HCT116 (cell line): ENCODE measurements at regions not wholly inside any gene's neighbourhood (a gene's known extent, or its start where the extent isn't known, plus 50 kb on each side); places are given as distances from the start of the nearest gene placed in this dataset.

Experiments used
- ATAC-seq: fragments of 200-7000 bp; cut with Tn5 transposase; 2 replicates; pipeline ENCODE4 v1.9.1; 2020; ENCODE audit warnings: mild to moderate bottlenecking, moderate library complexity
- BruUV-seq: library from RNA; stranded (reverse); fragments of 400-500 nt; replicated peaks from 2 replicates; lab custom pipeline; 2021; lab: Mats Ljungman, UMichigan
- CTCF ChIA-PET: fragments of 300-600 bp; sonication (Branson Sonifier 250); formaldehyde crosslinking; loops from one replicate; lab custom pipeline; 2021; ENCODE audit warnings: antibody characterized with exemption; lab: Charles Lee
- POLR2A ChIA-PET: fragments of 300-600, 350-600 bp; sonication (Branson Sonifier 250); formaldehyde crosslinking; loops from one replicate; lab custom pipeline; 2021; ENCODE audit warnings: antibody characterized with exemption; lab: Charles Lee
- RAD21 ChIA-PET, 2 experiments: fragments of 300-600 bp; sonication (Branson Sonifier 250); formaldehyde crosslinking; loops; one replicate each; lab custom pipeline; 2023; ENCODE audit warnings: low total read pairs in 2 of 2; ENCODE audit not compliant: uncharacterized antibody in 2 of 2, unreplicated experiment in 2 of 2, low non-redundant PET in 1 of 2; lab: Charles Lee
- DNase-seq: peaks from one replicate; pipeline ENCODE4 v3.0.0-alpha.2; 2010; ENCODE audit warnings: low read depth, low spot score
- H2AFZ ChIP-seq: fragments of 200-600 bp; shearing (Covaris generic), sonication (generic); 2 replicates; pipeline ENCODE4 v1.6.1; 2017; ENCODE audit warnings: low read depth, mixed run types, mixed read lengths, antibody characterized with exemption, low read length; ENCODE audit not compliant: poor library complexity, severe bottlenecking
- H3K27ac ChIP-seq: 2 replicates; pipeline ENCODE4 v1.5.1; 2012; ENCODE audit warnings: low read depth, low read length
- H3K27me3 ChIP-seq: fragments of 200-600 bp; sonication (generic); 2 replicates; pipeline ENCODE4 v1.6.1; 2016; ENCODE audit warnings: mixed run types, low read length, mixed read lengths; ENCODE audit not compliant: insufficient read depth
- H3K36me3 ChIP-seq, 2 experiments: fragments of 200-500 bp in 1 of 2; fragments of 200-600 bp in 1 of 2; sonication (Bioruptor generic) in 1 of 2; sonication (generic) in 1 of 2; 2 replicates each; pipeline versions ENCODE4 v1.5.1 to v1.6.1; 2014 to 2016; ENCODE audit warnings: low read length in 2 of 2, inconsistent platforms in 1 of 2, mixed read lengths in 1 of 2, mixed run types in 1 of 2; ENCODE audit not compliant: insufficient read depth in 2 of 2, control insufficient read depth in 1 of 2
- H3K4me1 ChIP-seq, 2 experiments: fragments of 200-600 bp in 1 of 2; sonication (generic) in 1 of 2; 2 replicates each; pipeline versions ENCODE4 v1.5.1 to v1.6.1; 2012 to 2017; ENCODE audit warnings: low read length in 2 of 2, inconsistent platforms in 1 of 2, mild to moderate bottlenecking in 1 of 2, mixed read lengths in 1 of 2, mixed run types in 1 of 2, moderate library complexity in 1 of 2; ENCODE audit not compliant: insufficient read depth in 2 of 2, control insufficient read depth in 1 of 2
- H3K4me2 ChIP-seq: fragments of 200-600 bp; sonication (generic); 2 replicates; pipeline ENCODE4 v1.6.1; 2017; ENCODE audit warnings: mixed run types, low read length, mixed read lengths
- H3K4me3 ChIP-seq, 2 experiments: fragments of 200-600 bp in 1 of 2; sonication (generic) in 1 of 2; replicated peaks in 1 of 2; 2 replicates each; pipeline ENCODE4 v1.5.1; 2011 to 2016; ENCODE audit warnings: low read length in 2 of 2, control low read depth in 1 of 2, low read depth in 1 of 2, mild to moderate bottlenecking in 1 of 2, mixed read lengths in 1 of 2, mixed run types in 1 of 2
- H3K79me2 ChIP-seq: fragments of 200-600 bp; sonication (generic); 2 replicates; pipeline ENCODE4 v1.6.1; 2017; ENCODE audit warnings: mild to moderate bottlenecking, mixed run types, low read length, moderate library complexity, mixed read lengths; ENCODE audit not compliant: insufficient read depth
- H3K9ac ChIP-seq: fragments of 200-600 bp; sonication (generic); 2 replicates; pipeline ENCODE4 v1.6.1; 2016; ENCODE audit warnings: low read length, mixed read lengths
- H3K9me2 ChIP-seq: fragments of 200-600 bp; sonication (generic), shearing (Covaris generic); 2 replicates; pipeline ENCODE4 v1.6.1; 2017; ENCODE audit warnings: mixed run types, mild to moderate bottlenecking, moderate library complexity; ENCODE audit not compliant: insufficient read depth
- H3K9me3 ChIP-seq, 2 experiments: fragments of 200-500 bp in 1 of 2; fragments of 200-600 bp in 1 of 2; sonication (Bioruptor generic) in 1 of 2; sonication (generic) in 1 of 2; 2 replicates each; pipeline ENCODE4 v1.6.1; 2014 to 2017; ENCODE audit warnings: low read length in 2 of 2, mixed read lengths in 2 of 2, inconsistent platforms in 1 of 2, low read depth in 1 of 2, mild to moderate bottlenecking in 1 of 2, mixed run types in 1 of 2, moderate library complexity in 1 of 2; ENCODE audit not compliant: control insufficient read depth in 1 of 2, insufficient read depth in 1 of 2
- H4K20me1 ChIP-seq: fragments of 200-600 bp; sonication (generic), shearing (Covaris generic); 2 replicates; pipeline ENCODE4 v1.6.1; 2017; ENCODE audit warnings: mixed run types, mild to moderate bottlenecking, moderate library complexity; ENCODE audit not compliant: insufficient read depth
- ATF3 ChIP-seq: IDR thresholded peaks from 2 replicates; pipeline ENCODE4 v1.6.1; 2012
- CBX3 ChIP-seq: IDR thresholded peaks from 2 replicates; pipeline ENCODE4 v1.6.1; 2012; ENCODE audit warnings: low read depth
- EGR1 ChIP-seq: IDR thresholded peaks from 2 replicates; pipeline ENCODE4 v1.6.1; 2012; ENCODE audit warnings: low read depth
- EZH2 ChIP-seq: fragments of 200-600 bp; sonication (generic); IDR thresholded peaks from 2 replicates; pipeline ENCODE4 v1.6.1; 2017; ENCODE audit warnings: antibody characterized with exemption, mixed run types
- EZH2phosphoT487 ChIP-seq: fragments of 200-600 bp; IDR thresholded peaks from 2 replicates; pipeline ENCODE4 v1.6.1; 2018; ENCODE audit warnings: antibody characterized with exemption, borderline replicate concordance
- JUND ChIP-seq: IDR thresholded peaks from 2 replicates; pipeline ENCODE4 v1.6.1; 2012
- MAX ChIP-seq: IDR thresholded peaks from 2 replicates; pipeline ENCODE4 v1.6.1; 2012
- POLR2AphosphoS5 ChIP-seq: IDR thresholded peaks from 2 replicates; pipeline ENCODE4 v1.6.1; 2011; ENCODE audit warnings: mild to moderate bottlenecking, low read depth, low read length, moderate library complexity
- REST ChIP-seq: IDR thresholded peaks from 2 replicates; pipeline ENCODE4 v1.6.1; 2012; ENCODE audit warnings: low read depth
- SP1 ChIP-seq: IDR thresholded peaks from 2 replicates; pipeline ENCODE4 v1.6.1; 2012; ENCODE audit warnings: low read depth
- ZBTB33 ChIP-seq: IDR thresholded peaks from 2 replicates; pipeline ENCODE4 v1.6.1; 2011; ENCODE audit warnings: mild to moderate bottlenecking, low read length, moderate library complexity; ENCODE audit not compliant: insufficient replicate concordance; ENCODE audit errors: extremely low read depth
- ZFX ChIP-seq: fragments of 450-650 bp; IDR thresholded peaks from 2 replicates; pipeline ENCODE4 v1.6.1; 2017
- intact Hi-C: fragments of 100-400 bp; cut with micrococcal nuclease; formaldehyde crosslinking; loops from 2 replicates; pipeline ENCODE4 v1.10.0; 2022

GRCh38 chr7:115831371-115831770 is 199.2 kb downstream of the TFEC start:
- Histone ChIP-seq H3K4me2 (no peak overlapping the region), H3K27me3 (no peaks in the 10 kb centered on the region), H3K4me3 (no peak overlapping the region), H3K79me2 (no peaks in the 10 kb centered on the region), H3K9me2 (no peaks in the 10 kb centered on the region), H4K20me1 (no peaks in the 10 kb centered on the region), H3K9me3 (no peaks in the 10 kb centered on the region), H3K27ac (no peak overlapping the region), H3K4me1 (no peaks in the 10 kb centered on the region), H2AFZ (no peak overlapping the region), H3K9ac (no peak overlapping the region), H3K36me3 (no peaks in the 10 kb centered on the region)
- TF ChIP-seq ZBTB33 (no peak), EGR1 (no peak), POLR2AphosphoS5 (no peak), EZH2phosphoT487 (no peak), ZFX (no peak), JUND (no peak)
- ATAC-seq, result no peak
- BruUV-seq, result no TSS peak
- no peak for DNase-seq
- ChIA-PET RAD21 (no interaction called here), CTCF (no interaction called here), POLR2A (no interaction called here)
- intact Hi-C loops, result no loop called here

GRCh38 chr7:115827305-115828045 is 203.1 kb downstream of the TFEC start:
- no peak for DNase-seq
- Histone ChIP-seq H3K36me3 (no peaks in the 10 kb centered on the region), H3K4me3 (no peak overlapping the region), H4K20me1 (no peaks in the 10 kb centered on the region), H3K27me3 (no peaks in the 10 kb centered on the region), H3K4me2 (no peak overlapping the region), H3K27ac (no peak overlapping the region), H3K79me2 (no peaks in the 10 kb centered on the region), H2AFZ (no peak overlapping the region), H3K9me2 (no peaks in the 10 kb centered on the region), H3K9ac (no peak overlapping the region), H3K4me1 (no peaks in the 10 kb centered on the region), H3K9me3 (no peaks in the 10 kb centered on the region)
- no peak for ATAC-seq
- intact Hi-C loops, result no loop called here
- ChIA-PET POLR2A (no interaction called here), CTCF (no interaction called here), RAD21 (no interaction called here)
- no TSS peak for BruUV-seq
- TF ChIP-seq MAX, result no peak
- TF ChIP-seq SP1, result no peak
- no peak for TF ChIP-seq REST
- no peak for TF ChIP-seq EZH2
- no peak for TF ChIP-seq EGR1
- TF ChIP-seq ATF3, result no peak
- TF ChIP-seq CBX3, result no peak
- no peak for TF ChIP-seq POLR2AphosphoS5
